MG63 (cell line): ENCODE measurements at regions not wholly inside any gene's neighbourhood (a gene's known extent, or its start where the extent isn't known, plus 50 kb on each side); places are given as distances from the start of the nearest gene placed in this dataset.

Source experiments
- DNase-seq: peaks from one replicate; pipeline ENCODE4 v3.0.0-alpha.2; 2020
- H3K27me3 ChIP-seq: fragments of 250-450 bp; sonication (Bioruptor Pico); 2 replicates; pipeline ENCODE4 v1.5.1; 2020; ENCODE audit warnings: mild to moderate bottlenecking, moderate library complexity
- H3K36me3 ChIP-seq: fragments of 250-450 bp; sonication (Bioruptor Pico); 2 replicates; pipeline ENCODE4 v1.5.1; 2020; ENCODE audit warnings: mild to moderate bottlenecking, moderate library complexity
- H3K4me3 ChIP-seq: fragments of 250-450 bp; sonication (Bioruptor Pico); 2 replicates; pipeline ENCODE4 v1.5.1; 2020; ENCODE audit warnings: mild to moderate bottlenecking, moderate library complexity
- H3K9me3 ChIP-seq: fragments of 250-450 bp; sonication (Bioruptor Pico); 2 replicates; pipeline ENCODE4 v1.5.1; 2020; ENCODE audit warnings: mild to moderate bottlenecking, moderate library complexity

DNA sequence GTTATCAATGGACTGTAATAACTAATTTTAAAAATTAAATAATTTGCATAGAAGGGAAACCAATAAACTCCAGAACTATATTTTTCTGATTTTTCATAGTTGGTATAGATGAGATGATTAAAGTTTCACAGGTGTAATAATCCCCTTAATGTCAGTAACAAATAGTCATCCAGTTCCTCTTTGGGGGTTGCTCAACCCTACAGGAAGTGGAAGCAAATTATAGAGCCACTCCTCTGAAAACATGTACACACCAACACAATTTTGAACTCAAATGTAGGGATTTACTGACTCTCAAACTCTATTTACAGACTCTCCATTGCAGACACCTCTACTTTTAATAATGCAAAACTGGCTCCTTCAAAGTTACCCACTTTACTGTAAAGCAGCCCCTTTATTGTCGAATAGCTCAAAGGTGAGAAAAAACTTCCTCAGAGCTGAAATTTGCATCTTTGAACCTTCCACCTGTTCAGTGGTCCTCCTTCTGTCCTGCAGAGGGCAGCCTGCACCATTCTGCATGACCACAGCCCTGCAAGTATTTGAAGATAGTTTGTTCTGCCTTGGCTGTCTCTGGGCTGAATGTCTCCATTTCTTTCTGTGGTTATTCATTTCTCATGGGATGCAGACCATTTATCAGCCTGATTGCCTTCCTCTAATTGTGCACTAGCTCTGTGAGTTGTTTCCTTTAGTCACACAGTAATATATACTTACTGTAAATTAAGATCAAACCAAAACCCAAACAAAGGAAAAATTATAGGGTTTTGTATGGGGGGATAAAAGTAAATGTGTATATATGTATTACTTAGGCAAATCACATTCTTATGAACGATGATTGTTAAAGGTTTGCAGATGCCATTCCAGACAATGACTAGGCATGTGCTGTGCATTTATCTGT lies 383.2 kb upstream of the SGCD start:
- DNase-seq: peak; percentile 40
- H3K27me3 ChIP-seq: no peaks in the 10 kb centered on the region

DNA sequence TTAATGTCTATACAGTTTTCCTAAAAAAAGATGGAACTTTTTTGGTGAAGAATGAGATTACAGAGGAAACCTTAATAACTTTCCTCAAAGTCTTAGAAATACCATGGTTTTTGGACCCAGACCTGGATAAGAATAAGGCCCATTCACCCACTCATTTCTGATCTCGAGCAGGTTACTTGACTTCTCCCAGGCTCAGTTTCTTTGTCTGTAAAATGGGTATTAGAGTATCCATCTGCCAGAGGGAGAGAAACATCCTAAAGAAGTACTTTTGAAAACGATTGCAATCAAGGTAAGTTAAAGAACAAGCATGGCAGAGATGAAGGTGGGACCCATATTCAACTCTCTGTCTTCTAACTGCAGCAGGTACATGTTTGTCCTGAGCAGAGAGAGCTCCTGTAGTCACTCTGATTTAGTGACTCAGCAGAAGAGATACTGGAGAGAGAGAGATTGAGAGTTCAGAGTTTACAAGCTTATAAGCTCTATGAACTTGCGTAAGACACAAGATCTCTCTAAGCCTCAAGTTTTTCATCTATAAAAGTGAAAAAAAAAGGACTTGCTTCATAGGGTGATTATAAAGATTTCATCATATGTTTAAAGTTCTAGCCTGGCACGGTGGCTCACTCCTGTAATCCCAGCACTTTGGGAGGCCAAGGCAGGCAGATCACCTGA lies 379.4 kb upstream of the SGCD start:
- Histone ChIP-seq H3K4me3 (no peak overlapping the region), H3K9me3 (no peaks in the 10 kb centered on the region), H3K36me3 (no peaks in the 10 kb centered on the region), H3K27me3 (no peaks in the 10 kb centered on the region)
- DNase-seq: no peak

More for the DNA sequence above, 383.2 kb upstream of the SGCD start:
- Histone ChIP-seq H3K36me3 (no peaks in the 10 kb centered on the region), H3K4me3 (no peak overlapping the region), H3K9me3 (no peaks in the 10 kb centered on the region)

DNA sequence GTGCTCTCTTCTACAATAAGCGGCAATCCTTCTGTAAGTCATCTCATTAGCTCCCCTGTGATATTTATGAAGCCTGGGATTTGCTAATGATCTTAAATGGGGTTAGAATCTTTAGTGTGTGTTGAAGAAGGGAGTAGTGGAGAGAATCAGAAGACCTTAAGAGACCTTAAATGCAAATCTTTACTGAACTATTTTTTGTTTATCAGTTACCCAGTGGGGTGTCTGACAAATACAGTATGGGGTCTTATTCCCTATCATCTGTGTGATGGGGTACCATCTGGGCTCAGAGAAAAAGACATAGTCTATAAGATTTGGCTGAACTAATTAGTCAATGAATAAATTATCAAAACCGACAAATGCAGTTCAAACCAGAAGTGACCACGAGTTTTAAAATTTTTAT lies 378.4 kb upstream of the SGCD start:
- DNase-seq: no peak
- H3K4me3 ChIP-seq: no peak overlapping the region
- H3K9me3 ChIP-seq: no peaks in the 10 kb centered on the region; the same call in 1 of the 2 replicates
- H3K36me3 ChIP-seq: no peaks in the 10 kb centered on the region
- H3K27me3 ChIP-seq: no peaks in the 10 kb centered on the region

DNA sequence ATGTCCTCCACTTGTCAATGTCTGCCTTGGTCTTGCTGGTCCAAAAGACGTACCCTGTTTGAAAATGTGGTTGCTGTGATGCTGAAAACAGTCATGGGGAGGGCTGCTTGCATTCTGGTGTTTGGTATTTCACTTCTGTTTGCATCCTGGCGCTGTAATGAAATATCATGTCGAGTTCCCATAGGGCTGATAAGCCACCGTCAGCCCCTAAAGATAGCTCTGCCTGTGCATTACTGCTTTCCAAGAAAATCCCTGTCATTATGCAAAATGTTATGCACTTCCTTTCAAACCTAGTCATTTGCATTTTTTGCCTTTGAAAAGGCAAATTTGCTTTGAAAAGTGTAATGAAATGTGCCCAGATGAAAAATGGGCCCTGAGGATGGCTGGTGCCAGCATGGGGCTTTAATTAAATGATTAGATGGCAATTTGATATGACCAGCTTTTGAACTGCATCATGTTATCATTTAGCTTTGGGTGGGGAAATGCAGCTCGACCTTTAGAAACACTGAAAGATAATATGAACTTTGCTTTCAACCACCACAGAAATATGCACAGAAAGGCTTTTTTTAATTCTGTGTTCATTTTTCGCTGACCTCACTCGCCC lies 374.4 kb upstream of the SGCD start:
- DNase-seq: no peak

DNA sequence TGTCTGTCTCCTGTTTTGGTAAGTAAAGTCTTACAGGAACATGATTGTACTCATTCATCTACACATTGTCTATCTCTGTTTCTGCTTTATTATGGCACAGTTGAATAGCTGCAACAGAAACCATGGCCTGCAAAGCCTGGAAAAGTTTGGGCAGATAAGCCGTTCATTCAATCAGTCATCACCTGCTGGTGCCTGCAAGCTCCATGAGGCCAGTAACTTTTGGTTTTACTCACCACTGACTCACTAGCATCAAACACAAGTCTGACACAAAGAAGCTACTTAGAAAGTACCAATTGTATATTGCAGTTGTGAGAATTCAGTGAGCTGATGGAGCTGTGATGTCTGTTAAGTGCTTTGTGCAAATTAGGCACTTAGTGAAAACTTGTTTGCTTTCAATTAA lies 373.6 kb upstream of the SGCD start:
- DNase-seq: no peak
- H3K36me3 ChIP-seq: no peaks in the 10 kb centered on the region
- H3K9me3 ChIP-seq: no peaks in the 10 kb centered on the region; the same call in 1 of the 2 replicates
- no peak overlapping the region for H3K4me3 ChIP-seq
- no peaks in the 10 kb centered on the region for H3K27me3 ChIP-seq

More for the DNA sequence above, 374.4 kb upstream of the SGCD start:
- no peaks in the 10 kb centered on the region; the same call in 1 of the 2 replicates for H3K9me3 ChIP-seq
- no peaks in the 10 kb centered on the region for H3K27me3 ChIP-seq
- no peaks in the 10 kb centered on the region for H3K36me3 ChIP-seq
- no peak overlapping the region for H3K4me3 ChIP-seq

DNA sequence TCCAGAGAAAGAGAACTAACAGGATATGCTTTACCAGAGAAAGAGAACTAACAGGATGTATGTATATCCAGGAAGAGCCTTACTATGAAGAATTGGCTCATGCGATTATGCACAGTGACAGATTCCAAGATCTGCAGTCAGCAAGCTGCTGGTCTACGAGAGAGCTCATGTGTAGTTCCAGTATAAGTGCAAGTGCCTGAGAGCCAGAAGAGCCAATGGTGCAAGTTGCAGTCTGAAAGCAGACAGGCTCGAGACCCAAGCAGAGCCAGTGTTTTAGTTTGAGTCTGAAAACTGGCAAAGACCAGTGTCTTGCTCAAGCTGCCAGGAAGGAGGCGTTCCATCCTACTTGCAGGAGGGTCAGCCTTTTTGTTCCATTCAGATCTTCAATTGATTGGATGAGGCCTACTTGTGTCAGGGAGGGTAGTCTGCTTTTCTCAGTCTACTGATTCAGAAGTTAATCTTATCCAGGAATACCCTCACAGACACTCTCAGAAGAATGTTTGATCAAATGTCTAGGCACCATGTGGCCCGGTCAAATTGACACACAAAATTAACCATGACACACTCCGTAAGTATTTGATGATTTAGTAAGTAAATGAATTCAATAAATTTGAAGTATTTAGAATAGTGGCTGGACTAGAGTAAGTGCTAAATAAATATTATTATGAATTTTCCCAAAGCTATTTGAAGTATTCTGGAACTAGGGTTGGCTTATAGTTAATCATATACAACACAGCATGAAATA lies 372.1 kb upstream of the SGCD start:
- DNase-seq: peak; percentile 71
- H3K36me3 ChIP-seq: no peaks in the 10 kb centered on the region
- no peaks in the 10 kb centered on the region for H3K27me3 ChIP-seq
- no peak overlapping the region for H3K4me3 ChIP-seq
- H3K9me3 ChIP-seq: no peaks in the 10 kb centered on the region; the same call in 1 of the 2 replicates

DNA sequence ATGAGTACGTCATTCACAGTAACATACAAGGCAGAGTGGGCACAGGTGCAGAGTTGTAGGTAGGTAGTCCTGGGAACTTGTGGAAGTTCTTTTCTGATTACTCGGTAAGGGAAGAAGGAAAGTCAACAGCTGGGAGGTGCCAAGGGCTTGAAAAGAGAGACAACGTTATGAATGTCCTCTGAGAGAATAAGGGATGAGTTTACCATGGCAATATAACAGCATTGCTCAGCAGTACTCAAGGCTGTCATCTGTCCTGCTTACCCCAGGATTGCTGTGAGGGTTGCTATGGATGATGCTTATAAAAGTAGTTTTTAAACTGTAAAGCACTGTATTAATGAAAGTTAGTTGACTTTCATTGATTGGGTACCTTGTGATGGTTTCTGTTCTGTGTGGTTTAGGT lies 369.1 kb upstream of the SGCD start:
- Histone ChIP-seq H3K4me3 (no peak overlapping the region), H3K36me3 (no peaks in the 10 kb centered on the region), H3K9me3 (no peaks in the 10 kb centered on the region; the same call in 1 of the 2 replicates), H3K27me3 (no peaks in the 10 kb centered on the region)
- no peak for DNase-seq

DNA sequence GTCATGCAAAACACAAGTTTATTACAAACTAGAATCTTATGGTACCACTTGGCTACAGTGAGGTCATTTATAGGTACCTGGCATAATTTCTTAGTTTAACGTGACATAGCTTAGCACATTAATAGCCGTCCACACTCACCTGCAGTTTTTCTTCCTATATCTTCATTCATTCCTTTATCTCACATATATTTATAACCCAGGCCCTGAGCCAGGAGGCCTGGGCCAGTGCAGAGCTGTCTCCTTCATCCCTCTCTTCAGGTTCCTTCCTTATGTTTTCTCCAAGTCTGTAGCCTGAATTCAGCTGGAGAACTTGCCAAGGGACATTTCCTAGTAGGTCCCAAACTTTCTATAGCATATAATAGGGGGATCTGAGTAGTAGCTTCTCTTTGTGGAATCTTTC lies 367.9 kb upstream of the SGCD start:
- Histone ChIP-seq H3K9me3 (0 out of 2 replicates have a peak, but pooled peaks cover 2% of the 10 kb centered on the region), H3K27me3 (no peaks in the 10 kb centered on the region), H3K36me3 (no peaks in the 10 kb centered on the region), H3K4me3 (no peak overlapping the region)
- no peak for DNase-seq

DNA sequence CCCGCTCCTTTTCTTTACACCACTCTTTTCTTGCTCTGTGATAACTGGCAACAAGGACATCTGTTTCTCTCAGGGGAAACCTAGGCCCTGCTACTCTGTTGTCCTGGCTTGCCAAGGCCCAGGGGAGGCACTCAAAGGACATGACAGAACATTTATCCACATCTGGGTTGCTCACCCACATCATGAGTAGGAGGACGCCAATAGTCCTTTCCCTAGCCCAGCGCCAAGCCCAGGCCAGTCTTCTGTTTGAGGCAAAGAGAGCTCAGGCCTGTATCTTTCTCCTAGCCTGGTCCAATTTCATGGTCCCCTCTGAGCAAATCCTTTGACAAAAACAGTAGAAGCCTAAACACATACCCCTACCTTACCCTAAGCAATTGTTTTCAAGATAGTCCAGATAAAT lies 366.8 kb upstream of the SGCD start:
- no peak for DNase-seq
- Histone ChIP-seq H3K36me3 (no peaks in the 10 kb centered on the region), H3K27me3 (no peaks in the 10 kb centered on the region), H3K9me3 (peaks cover 3% of the 10 kb centered on the region; the same call in 1 of the 2 replicates), H3K4me3 (no peak overlapping the region)

DNA sequence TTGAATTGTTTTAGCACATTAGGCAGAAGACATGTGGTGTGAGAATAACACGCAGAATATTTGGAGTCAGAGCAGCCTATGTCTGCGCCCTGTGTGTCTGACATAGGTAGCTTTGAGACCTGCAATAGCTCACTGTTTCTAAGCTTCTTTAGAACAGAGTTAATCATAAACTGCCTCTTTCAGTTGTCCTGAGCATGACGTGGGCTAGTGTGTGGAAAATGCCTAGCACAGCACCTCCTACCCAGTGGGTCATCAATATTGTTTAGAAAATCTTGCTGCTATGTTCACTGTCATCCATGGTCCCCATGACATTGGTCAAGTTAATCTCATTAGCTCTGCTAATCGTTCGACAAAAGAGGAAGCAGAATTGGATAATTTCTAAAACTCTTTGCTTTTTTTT lies 357.4 kb upstream of the SGCD start:
- Histone ChIP-seq H3K27me3 (no peaks in the 10 kb centered on the region), H3K36me3 (no peaks in the 10 kb centered on the region), H3K9me3 (peaks cover 9% of the 10 kb centered on the region; the same call in 1 of the 2 replicates), H3K4me3 (no peak overlapping the region)
- no peak for DNase-seq

DNA sequence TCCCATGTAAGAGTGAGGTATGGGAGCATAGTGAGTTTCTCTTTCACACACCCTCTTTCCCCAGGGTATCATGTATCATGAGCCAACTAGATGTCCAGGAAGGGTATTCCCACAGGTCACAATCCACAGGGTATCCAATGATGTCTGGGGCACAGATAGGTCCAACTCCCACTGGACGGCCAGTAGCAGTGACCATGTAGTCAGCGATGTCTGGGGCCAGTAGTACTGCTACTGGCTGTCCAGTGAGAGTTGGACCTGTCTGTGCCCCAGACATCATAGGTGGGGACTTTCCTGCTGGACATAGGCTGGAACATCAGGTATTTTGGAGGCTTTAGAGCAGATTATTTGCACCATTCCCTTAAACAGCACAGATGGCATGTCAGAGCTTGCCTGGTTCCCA lies 352.6 kb upstream of the SGCD start:
- Histone ChIP-seq H3K4me3 (no peak overlapping the region), H3K27me3 (no peaks in the 10 kb centered on the region), H3K36me3 (no peaks in the 10 kb centered on the region), H3K9me3 (no peaks in the 10 kb centered on the region)
- DNase-seq: no peak

DNA sequence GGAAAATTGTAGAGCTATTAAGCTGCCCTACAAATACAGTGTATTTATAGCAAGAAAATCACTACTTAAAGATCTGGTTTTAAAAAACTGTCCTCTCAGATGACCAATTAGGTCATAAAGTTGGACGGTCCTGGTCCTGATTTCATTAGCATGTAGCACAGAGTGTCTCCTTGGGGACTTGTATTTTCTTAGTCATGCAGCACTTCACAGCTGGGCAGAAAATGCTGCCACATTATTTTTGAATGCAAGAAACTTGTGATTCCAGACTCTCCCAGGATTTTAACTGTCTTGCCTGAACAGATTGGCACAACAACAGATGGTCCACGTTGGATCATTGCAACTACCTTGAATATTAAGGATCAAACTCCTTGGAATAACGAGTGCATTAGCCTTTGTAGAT lies 348.1 kb upstream of the SGCD start:
- H3K9me3 ChIP-seq: no peaks in the 10 kb centered on the region
- DNase-seq: no peak
- H3K4me3 ChIP-seq: no peak overlapping the region
- no peaks in the 10 kb centered on the region for H3K36me3 ChIP-seq
- no peaks in the 10 kb centered on the region for H3K27me3 ChIP-seq

DNA sequence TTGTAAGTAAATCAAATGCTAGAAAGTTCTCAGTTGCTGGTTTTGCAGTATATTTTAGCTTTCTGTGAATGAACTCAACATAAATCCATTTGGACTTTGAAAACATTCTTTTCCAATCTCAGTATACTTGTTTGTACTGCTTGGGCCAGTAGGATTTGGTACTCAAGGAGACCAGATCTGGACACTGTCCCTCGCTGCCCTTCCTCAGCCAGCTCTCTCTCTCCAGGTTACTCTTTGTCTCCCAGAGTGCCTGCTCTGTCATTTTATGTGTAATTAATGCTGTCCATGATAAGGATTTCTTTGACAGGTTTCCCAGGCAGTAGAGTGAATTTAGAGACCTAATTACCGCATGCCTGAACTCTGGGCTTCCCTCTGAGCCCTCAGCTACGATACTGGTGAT lies 344.6 kb upstream of the SGCD start:
- Histone ChIP-seq H3K9me3 (no peaks in the 10 kb centered on the region), H3K27me3 (no peaks in the 10 kb centered on the region), H3K4me3 (no peak overlapping the region), H3K36me3 (no peaks in the 10 kb centered on the region)
- no peak for DNase-seq

DNA sequence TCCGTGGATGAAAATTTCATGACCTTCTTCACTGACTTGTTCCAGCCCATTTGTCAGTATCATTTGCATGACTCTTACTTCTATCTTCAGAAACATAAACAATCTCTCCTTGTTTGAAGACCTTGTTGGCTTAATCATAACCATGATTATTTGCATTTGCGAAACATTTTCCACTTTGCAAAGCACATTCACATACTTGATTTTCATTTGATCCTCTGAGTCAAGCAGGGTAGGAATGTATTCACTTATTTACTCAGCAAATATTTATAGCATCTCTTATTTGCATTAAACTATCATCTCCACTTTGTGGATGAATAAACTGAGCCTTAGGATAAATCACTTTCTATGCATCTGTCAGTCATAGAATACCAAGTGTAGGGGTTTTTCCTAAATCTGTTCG lies 343.0 kb upstream of the SGCD start:
- Histone ChIP-seq H3K9me3 (no peaks in the 10 kb centered on the region), H3K27me3 (no peaks in the 10 kb centered on the region), H3K4me3 (no peak overlapping the region), H3K36me3 (no peaks in the 10 kb centered on the region)
- no peak for DNase-seq

DNA sequence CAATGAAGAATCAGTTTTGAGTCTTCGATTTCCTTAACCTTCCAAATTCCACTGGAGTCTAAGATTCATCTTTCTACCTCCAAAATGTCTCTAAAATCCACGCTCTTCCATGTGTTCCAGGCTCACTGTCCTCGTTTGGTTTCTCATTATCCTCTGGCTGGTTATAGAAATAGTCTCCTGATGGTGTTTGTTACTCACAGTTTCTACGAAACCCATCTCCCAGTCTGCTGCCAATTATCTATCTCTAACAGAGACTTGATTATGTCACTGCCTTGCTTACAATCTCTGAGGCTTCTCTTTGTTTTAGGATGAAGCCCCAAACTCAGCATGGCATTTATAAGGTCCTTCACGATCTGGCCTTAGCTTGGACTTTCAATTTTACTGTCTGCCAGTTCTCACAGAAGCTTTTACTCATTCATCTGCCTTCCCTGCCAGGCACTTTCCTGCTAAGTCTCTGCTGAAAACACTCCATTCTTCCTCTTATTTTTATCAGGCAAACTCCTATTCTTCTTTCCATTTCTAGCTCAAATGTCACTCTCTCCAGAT lies 339.6 kb upstream of the SGCD start:
- Histone ChIP-seq H3K27me3 (no peaks in the 10 kb centered on the region; the same call in 1 of the 2 replicates), H3K36me3 (no peaks in the 10 kb centered on the region), H3K9me3 (no peaks in the 10 kb centered on the region), H3K4me3 (no peak overlapping the region)
- no peak for DNase-seq

DNA sequence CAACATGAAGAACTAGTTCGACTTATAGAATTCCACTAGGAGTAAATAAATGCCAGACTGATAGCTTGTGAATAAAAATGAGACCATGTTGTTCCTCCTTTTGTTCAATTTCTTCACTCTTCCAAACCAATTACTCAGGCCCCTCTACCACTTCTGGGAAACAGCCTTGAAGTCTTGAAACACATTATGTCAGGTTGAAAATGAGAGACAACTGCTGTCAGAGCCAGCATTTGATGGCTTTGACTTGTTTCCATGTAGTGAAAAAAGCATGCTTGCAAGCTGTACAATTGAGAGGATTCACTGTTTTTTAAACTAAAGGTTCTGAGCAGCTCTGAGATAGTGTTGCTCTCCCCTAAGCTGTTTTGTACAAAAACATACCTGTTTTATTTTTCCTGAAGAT lies 337.1 kb upstream of the SGCD start:
- no peaks in the 10 kb centered on the region; the same call in 1 of the 2 replicates for H3K27me3 ChIP-seq
- DNase-seq: no peak
- H3K36me3 ChIP-seq: no peaks in the 10 kb centered on the region
- H3K4me3 ChIP-seq: no peak overlapping the region
- H3K9me3 ChIP-seq: no peaks in the 10 kb centered on the region
